HFFc6 (cell line): ENCODE measurements at regions not wholly inside any gene's neighbourhood (a gene's known extent, or its start where the extent isn't known, plus 50 kb on each side); places are given as distances from the start of the nearest gene placed in this dataset.

Experiments used
- DNase-seq: peaks from one replicate; pipeline ENCODE4 v3.0.0-alpha.2; 2018
- H3K27ac Mint-ChIP-seq: 2 replicates; pipeline ENCODE4 v1.8.0; 2020; ENCODE audit warnings: mild to moderate bottlenecking, mixed read lengths
- H3K27me3 Mint-ChIP-seq: 2 replicates; pipeline ENCODE4 v1.8.0; 2021; ENCODE audit warnings: mild to moderate bottlenecking, moderate library complexity, mixed read lengths; ENCODE audit not compliant: insufficient read depth
- H3K36me3 Mint-ChIP-seq: 2 replicates; pipeline ENCODE4 v1.8.0; 2021; ENCODE audit warnings: low read depth, mixed read lengths
- H3K4me1 Mint-ChIP-seq: 2 replicates; pipeline ENCODE4 v1.8.0; 2020; ENCODE audit warnings: low read depth, mixed read lengths
- H3K4me3 Mint-ChIP-seq: 2 replicates; pipeline ENCODE4 v1.8.0; 2020; ENCODE audit warnings: mild to moderate bottlenecking, moderate library complexity, mixed read lengths
- H3K9me3 Mint-ChIP-seq: 2 replicates; pipeline ENCODE4 v1.8.0; 2020; ENCODE audit warnings: mild to moderate bottlenecking, mixed read lengths
- TF ChIP-seq, protein P1 (sequence below): fragments of 200-600 bp; sonication (generic); IDR thresholded peaks from 2 replicates; pipeline ENCODE4 v1.5.0; 2021; ENCODE audit warnings: antibody characterized with exemption, mild to moderate bottlenecking

- no peak for DNase-seq
- no peaks in the 10 kb centered on the region for H3K36me3 Mint-ChIP-seq
- TF ChIP-seq, protein P1, sequence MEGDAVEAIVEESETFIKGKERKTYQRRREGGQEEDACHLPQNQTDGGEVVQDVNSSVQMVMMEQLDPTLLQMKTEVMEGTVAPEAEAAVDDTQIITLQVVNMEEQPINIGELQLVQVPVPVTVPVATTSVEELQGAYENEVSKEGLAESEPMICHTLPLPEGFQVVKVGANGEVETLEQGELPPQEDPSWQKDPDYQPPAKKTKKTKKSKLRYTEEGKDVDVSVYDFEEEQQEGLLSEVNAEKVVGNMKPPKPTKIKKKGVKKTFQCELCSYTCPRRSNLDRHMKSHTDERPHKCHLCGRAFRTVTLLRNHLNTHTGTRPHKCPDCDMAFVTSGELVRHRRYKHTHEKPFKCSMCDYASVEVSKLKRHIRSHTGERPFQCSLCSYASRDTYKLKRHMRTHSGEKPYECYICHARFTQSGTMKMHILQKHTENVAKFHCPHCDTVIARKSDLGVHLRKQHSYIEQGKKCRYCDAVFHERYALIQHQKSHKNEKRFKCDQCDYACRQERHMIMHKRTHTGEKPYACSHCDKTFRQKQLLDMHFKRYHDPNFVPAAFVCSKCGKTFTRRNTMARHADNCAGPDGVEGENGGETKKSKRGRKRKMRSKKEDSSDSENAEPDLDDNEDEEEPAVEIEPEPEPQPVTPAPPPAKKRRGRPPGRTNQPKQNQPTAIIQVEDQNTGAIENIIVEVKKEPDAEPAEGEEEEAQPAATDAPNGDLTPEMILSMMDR, result no peak
- peaks cover 26% of the 10 kb centered on the region for H3K4me1 Mint-ChIP-seq
- H3K4me3 Mint-ChIP-seq, result no peak overlapping the region
- H3K9me3 Mint-ChIP-seq, result no peaks in the 10 kb centered on the region
- no peaks in the 10 kb centered on the region for H3K27me3 Mint-ChIP-seq
- H3K27ac Mint-ChIP-seq, result no peak overlapping the region
Observed at GRCh38 chr2:61636686-61637085, 98.5 kb upstream of the XPO1 start.

- Mint-ChIP-seq H3K9me3 (no peaks in the 10 kb centered on the region), H3K27ac (no peak overlapping the region)
Observed at GRCh38 chr2:61634512-61634911, 96.4 kb upstream of the XPO1 start.

GRCh38 chr2:61633250-61633649 lies 95.1 kb upstream of the XPO1 start:
- Mint-ChIP-seq H3K36me3 (no peaks in the 10 kb centered on the region), H3K4me3 (no peak overlapping the region)
- TF ChIP-seq, protein P1, result peak; percentile 59

More at GRCh38 chr2:61634512-61634911, 96.4 kb upstream of the XPO1 start:
- H3K27me3 Mint-ChIP-seq, result peaks cover 3% of the 10 kb centered on the region; the same call in 1 of the 2 replicates
- peaks cover 12% of the 10 kb centered on the region for H3K4me1 Mint-ChIP-seq
- H3K36me3 Mint-ChIP-seq, result no peaks in the 10 kb centered on the region
- DNase-seq, result no peak
- H3K4me3 Mint-ChIP-seq, result no peak overlapping the region
- TF ChIP-seq, protein P1, result no peak

DNA sequence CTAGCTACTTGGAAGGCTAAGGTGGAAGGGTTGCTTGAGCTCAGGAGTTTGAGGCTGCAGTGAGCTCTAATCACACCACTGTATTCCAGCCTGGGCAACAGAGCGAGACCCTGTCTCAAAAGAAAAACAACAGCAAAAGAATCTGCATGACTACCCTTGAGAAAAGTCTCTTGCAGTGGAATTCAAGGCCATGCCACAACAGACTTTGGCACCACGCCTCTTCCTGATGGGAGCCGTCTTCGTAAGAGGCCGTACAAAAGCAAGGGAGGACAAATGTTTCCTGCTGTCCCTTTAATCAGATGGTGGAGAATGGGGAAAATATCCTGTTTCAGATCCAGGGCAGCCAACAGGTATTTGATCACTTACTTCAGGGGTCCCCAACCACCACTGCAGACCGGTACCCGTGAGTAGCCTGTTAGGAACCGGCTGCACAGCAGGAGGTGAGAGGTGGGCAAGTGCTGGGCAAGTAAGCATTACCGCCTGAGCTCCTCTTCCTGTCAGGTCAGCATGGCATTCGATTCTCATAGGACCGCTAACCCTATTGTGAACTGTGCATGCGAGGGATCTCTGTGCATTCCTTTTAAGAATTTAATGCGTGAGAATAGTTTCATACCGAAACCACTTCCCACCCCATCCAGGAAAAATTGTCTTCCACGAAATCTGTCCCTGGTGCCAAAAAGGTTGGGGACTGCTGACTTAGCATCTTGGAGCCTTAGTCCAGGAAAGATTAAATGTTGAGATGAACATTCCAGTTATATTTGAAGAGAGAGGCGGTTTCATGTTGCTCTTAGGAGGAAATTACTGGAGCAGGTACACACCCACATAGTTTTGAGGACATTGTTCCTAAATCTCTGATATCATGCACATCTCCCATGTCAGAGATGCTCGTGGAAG lies 94.4 kb upstream of the XPO1 start:
- TF ChIP-seq, protein P1, result no peak
- no peak overlapping the region for H3K4me3 Mint-ChIP-seq
- DNase-seq, result no peak

More at GRCh38 chr2:61633250-61633649, 95.1 kb upstream of the XPO1 start:
- DNase-seq, result no peak
- no peak overlapping the region for H3K27ac Mint-ChIP-seq
- H3K9me3 Mint-ChIP-seq, result no peaks in the 10 kb centered on the region
- H3K27me3 Mint-ChIP-seq, result peaks cover 10% of the 10 kb centered on the region
- peaks cover 12% of the 10 kb centered on the region for H3K4me1 Mint-ChIP-seq

GRCh38 chr2:61631321-61631720 lies 93.2 kb upstream of the XPO1 start:
- H3K36me3 Mint-ChIP-seq, result no peaks in the 10 kb centered on the region
- TF ChIP-seq, protein P1, result no peak
- H3K4me3 Mint-ChIP-seq, result no peak overlapping the region
- no peak overlapping the region for H3K27ac Mint-ChIP-seq
- no peak for DNase-seq
- peaks cover 10% of the 10 kb centered on the region for H3K4me1 Mint-ChIP-seq
- peaks cover 10% of the 10 kb centered on the region for H3K27me3 Mint-ChIP-seq
- H3K9me3 Mint-ChIP-seq, result no peaks in the 10 kb centered on the region

More for the DNA sequence above, 94.4 kb upstream of the XPO1 start:
- Mint-ChIP-seq H3K27ac (no peak overlapping the region), H3K36me3 (no peaks in the 10 kb centered on the region), H3K9me3 (no peaks in the 10 kb centered on the region), H3K4me1 (peaks cover 12% of the 10 kb centered on the region), H3K27me3 (peaks cover 10% of the 10 kb centered on the region)
